GM18909 (cell line): ENCODE measurements at regions not wholly inside any gene's neighbourhood (a gene's known extent, or its start where the extent isn't known, plus 50 kb on each side); places are given as distances from the start of the nearest gene placed in this dataset.

ENCODE experiments used
- ATAC-seq: cut with Tn5 transposase; IDR thresholded peaks from one replicate; pipeline ENCODE4 v1.9.1; 2021; ENCODE audit warnings: mild to moderate bottlenecking; ENCODE audit not compliant: unreplicated experiment, poor library complexity

GRCh38 chr6:33967966-33968724 lies 164.3 kb upstream of the MLN start:
- ATAC-seq = no peak

- ATAC-seq = no peak
Observed at GRCh38 chr6:33967265-33967767, 163.5 kb upstream of the MLN start.

- no peak for ATAC-seq
Observed at GRCh38 chr6:33966536-33966935, 162.7 kb upstream of the MLN start.

GRCh38 chr6:33965766-33966165 lies 162.0 kb upstream of the MLN start:
- ATAC-seq = no peak

GRCh38 chr6:33964387-33964786 lies 160.6 kb upstream of the MLN start:
- ATAC-seq = no peak

- ATAC-seq = no peak
Observed at GRCh38 chr6:33963136-33963750, 159.4 kb upstream of the MLN start.

GRCh38 chr6:33962246-33963027 lies 158.6 kb upstream of the MLN start:
- no peak for ATAC-seq

- ATAC-seq = no peak
Observed at GRCh38 chr6:33961691-33962090, 157.9 kb upstream of the MLN start.

GRCh38 chr6:33960345-33961313 lies 156.8 kb upstream of the MLN start:
- ATAC-seq = no peak

- no peak for ATAC-seq
Observed at GRCh38 chr6:33959661-33960344, 156.0 kb upstream of the MLN start.

- no peak for ATAC-seq
Observed at GRCh38 chr6:33959329-33959651, 155.5 kb upstream of the MLN start.

GRCh38 chr6:33958526-33959328 lies 154.9 kb upstream of the MLN start:
- no peak for ATAC-seq

GRCh38 chr6:33957892-33958525 lies 154.2 kb upstream of the MLN start:
- ATAC-seq = no peak

GRCh38 chr6:33957131-33957891 lies 153.5 kb upstream of the MLN start:
- ATAC-seq = no peak

- no peak for ATAC-seq
Observed at GRCh38 chr6:33956206-33956605, 152.4 kb upstream of the MLN start.

- no peak for ATAC-seq
Observed at GRCh38 chr6:33955566-33955965, 151.8 kb upstream of the MLN start.

GRCh38 chr6:33954453-33954852 lies 150.7 kb upstream of the MLN start:
- ATAC-seq = no peak

GRCh38 chr6:33953171-33953570 lies 149.4 kb upstream of the MLN start:
- ATAC-seq = no peak
